ENCODE measurements at regions not wholly inside any gene's neighbourhood (a gene's known extent, or its start where the extent isn't known, plus 50 kb on each side); places are given as distances from the start of the nearest gene placed in this dataset.
"Not testable (repeated sequence)": the region's sequence is repeated elsewhere in the genome, so short reads cannot be mapped to it uniquely, and the experiment has no call there.

GRCh38 chr17:36846410-36847292 lies 90.6 kb upstream of the LHX1 start:
- no peak overlapping the region for H2BK5ac ChIP-seq (ENCODE audit: low read depth, low read length, poor library complexity, severe bottlenecking)
- no peak overlapping the region for H4K8ac ChIP-seq (ENCODE audit: low read length)
- peak overlapping the region in 1 of 2 experiments; percentile 9 for H3K4ac ChIP-seq (ENCODE audit: low read depth in 1 of 2, low read length in 2 of 2)
- no peak overlapping the region for H3K4me2 ChIP-seq (ENCODE audit: low read length, poor library complexity, severe bottlenecking)
- H3K36me3 ChIP-seq (ENCODE audit: control insufficient read depth in 1 of 2, insufficient read depth in 2 of 2, low read depth in 1 of 2, low read length in 2 of 2), result no peaks in the 10 kb centered on the region
- no peak overlapping the region for H3K4me3 ChIP-seq (ENCODE audit: insufficient read depth in 1 of 2, low read depth in 1 of 2, low read length in 2 of 2)
- no peak overlapping the region for H3K9ac ChIP-seq (ENCODE audit: low read length)
- no peak overlapping the region for H2BK120ac ChIP-seq (ENCODE audit: low read depth, low read length)
- H3K18ac ChIP-seq (ENCODE audit: low read depth in 1 of 2, low read length in 2 of 2), result no peak overlapping the region
- peak overlapping the region in 1 of 2 experiments; percentile 37 for H2BK12ac ChIP-seq (ENCODE audit: low read length in 2 of 2)
- peaks cover 31% of the 10 kb centered on the region for H3K4me1 ChIP-seq (ENCODE audit: control insufficient read depth, insufficient read depth, low read depth, low read length)
- peak overlapping the region in 1 of 2 experiments; percentile 13 for H3K14ac ChIP-seq (ENCODE audit: low read length in 2 of 2)
- H4K91ac ChIP-seq (ENCODE audit: low read length), result no peak overlapping the region
- H2BK15ac ChIP-seq (ENCODE audit: low read depth, poor library complexity, severe bottlenecking), result no peak overlapping the region
- H2AK5ac ChIP-seq (ENCODE audit: low read length, severe bottlenecking), result peak overlapping the region; percentile 23
- no peak overlapping the region for H2AFZ ChIP-seq (ENCODE audit: low read depth, low read length)
- H3K27me3 ChIP-seq (ENCODE audit: control insufficient read depth in 1 of 2, insufficient read depth in 1 of 2, low read length in 2 of 2), result peaks cover 8 to 59% of the 10 kb centered on the region in 2 experiments
- H3K27ac ChIP-seq (ENCODE audit: low read length, poor library complexity, severe bottlenecking), result no peak overlapping the region
- H3K9me3 ChIP-seq (ENCODE audit: control insufficient read depth, low read length), result no peaks in the 10 kb centered on the region
- no peaks in the 10 kb centered on the region for H3K79me1 ChIP-seq (replicated peaks; ENCODE audit: low read length, poor library complexity, severe bottlenecking)
- H3K23ac ChIP-seq (ENCODE audit: low read length in 2 of 2), result no peak overlapping the region
- 74% methylated on average over 13 of the region's 14 CpGs for WGBS
- DNase-seq, result no peak

- H3K4me1 ChIP-seq (ENCODE audit: control insufficient read depth, insufficient read depth, low read depth, low read length), result peaks cover 33% of the 10 kb centered on the region
- H2BK15ac ChIP-seq (ENCODE audit: low read depth, poor library complexity, severe bottlenecking), result no peak overlapping the region
- H3K9me3 ChIP-seq (ENCODE audit: control insufficient read depth, low read length), result no peaks in the 10 kb centered on the region
- 87% methylated on average over 7 of the region's 10 CpGs for WGBS
- no peak overlapping the region for H3K23ac ChIP-seq (ENCODE audit: low read length in 2 of 2)
- H3K14ac ChIP-seq (ENCODE audit: low read length in 2 of 2), result peak overlapping the region in 1 of 2 experiments; percentile 26
- no peak overlapping the region for H3K18ac ChIP-seq (ENCODE audit: low read depth in 1 of 2, low read length in 2 of 2)
- H2BK5ac ChIP-seq (ENCODE audit: low read depth, low read length, poor library complexity, severe bottlenecking), result no peak overlapping the region
- no peak for DNase-seq
- no peaks in the 10 kb centered on the region for H3K36me3 ChIP-seq (ENCODE audit: control insufficient read depth in 1 of 2, insufficient read depth in 2 of 2, low read depth in 1 of 2, low read length in 2 of 2)
- no peak overlapping the region for H3K4me3 ChIP-seq (ENCODE audit: insufficient read depth in 1 of 2, low read depth in 1 of 2, low read length in 2 of 2)
- no peak overlapping the region for H4K91ac ChIP-seq (ENCODE audit: low read length)
- no peaks in the 10 kb centered on the region for H3K79me1 ChIP-seq (replicated peaks; ENCODE audit: low read length, poor library complexity, severe bottlenecking)
- H4K8ac ChIP-seq (ENCODE audit: low read length), result no peak overlapping the region
- no peak overlapping the region for H3K4ac ChIP-seq (ENCODE audit: low read depth in 1 of 2, low read length in 2 of 2)
- no peak overlapping the region for H3K27ac ChIP-seq (ENCODE audit: low read length, poor library complexity, severe bottlenecking)
- H3K27me3 ChIP-seq (ENCODE audit: control insufficient read depth in 1 of 2, insufficient read depth in 1 of 2, low read length in 2 of 2), result peaks cover 4 to 44% of the 10 kb centered on the region in 2 experiments
- no peak overlapping the region for H2BK120ac ChIP-seq (ENCODE audit: low read depth, low read length)
- H2AK5ac ChIP-seq (ENCODE audit: low read length, severe bottlenecking), result peak overlapping the region; percentile 39
- H3K9ac ChIP-seq (ENCODE audit: low read length), result no peak overlapping the region
- peak overlapping the region in 1 of 2 experiments; percentile 43 for H2BK12ac ChIP-seq (ENCODE audit: low read length in 2 of 2)
- H2AFZ ChIP-seq (ENCODE audit: low read depth, low read length), result no peak overlapping the region
- H3K4me2 ChIP-seq (ENCODE audit: low read length, poor library complexity, severe bottlenecking), result no peak overlapping the region
Observed at GRCh38 chr17:36848008-36848902, 89.0 kb upstream of the LHX1 start.

- H3K9ac ChIP-seq (ENCODE audit: low read length); H2BK15ac ChIP-seq (ENCODE audit: low read depth, poor library complexity, severe bottlenecking); H3K27ac ChIP-seq (ENCODE audit: low read length, poor library complexity, severe bottlenecking); H4K8ac ChIP-seq (ENCODE audit: low read length); H3K4ac ChIP-seq (ENCODE audit: low read depth in 1 of 2, low read length in 2 of 2); H3K23ac ChIP-seq (ENCODE audit: low read length in 2 of 2); H2BK5ac ChIP-seq (ENCODE audit: low read depth, low read length, poor library complexity, severe bottlenecking); H3K18ac ChIP-seq (ENCODE audit: low read depth in 1 of 2, low read length in 2 of 2); H2BK120ac ChIP-seq (ENCODE audit: low read depth, low read length); H3K4me3 ChIP-seq (ENCODE audit: insufficient read depth in 1 of 2, low read depth in 1 of 2, low read length in 2 of 2); DNase-seq; H3K79me1 ChIP-seq (replicated peaks; ENCODE audit: low read length, poor library complexity, severe bottlenecking); H2AK5ac ChIP-seq (ENCODE audit: low read length, severe bottlenecking); H3K14ac ChIP-seq (ENCODE audit: low read length in 2 of 2); H3K4me2 ChIP-seq (ENCODE audit: low read length, poor library complexity, severe bottlenecking); H2BK12ac ChIP-seq (ENCODE audit: low read length in 2 of 2); H3K9me3 ChIP-seq (ENCODE audit: control insufficient read depth, low read length); H3K36me3 ChIP-seq (ENCODE audit: control insufficient read depth in 1 of 2, insufficient read depth in 2 of 2, low read depth in 1 of 2, low read length in 2 of 2); H2AFZ ChIP-seq (ENCODE audit: low read depth, low read length); H4K91ac ChIP-seq (ENCODE audit: low read length): not testable (repeated sequence)
- Histone ChIP-seq H3K4me1 (ENCODE audit: control insufficient read depth, insufficient read depth, low read depth, low read length) (peaks cover 33% of the 10 kb centered on the region), H3K27me3 (ENCODE audit: control insufficient read depth in 1 of 2, insufficient read depth in 1 of 2, low read length in 2 of 2) (peaks cover 4 to 39% of the 10 kb centered on the region in 2 experiments)
- 92% methylated on average over 9 of the region's 9 CpGs for WGBS
Observed at GRCh38 chr17:36849020-36849419, 88.3 kb upstream of the LHX1 start.
